ENCODE measurements at regions not wholly inside any gene's neighbourhood (a gene's known extent, or its start where the extent isn't known, plus 50 kb on each side); places are given as distances from the start of the nearest gene placed in this dataset.

- ATAC-seq (no peak), FAIRE-seq (no peak), DNase-seq (ENCODE audit: low spot score) (no peak)
- Histone ChIP-seq H3K27me3 (ENCODE audit: control insufficient read depth in 1 of 2, insufficient read depth in 2 of 2, low read length in 2 of 2) (no peaks in the 10 kb centered on the region), H3K27ac (ENCODE audit: extremely low read length, insufficient read depth, low read length) (no peak overlapping the region), H2AFZ (ENCODE audit: low read length) (no peak overlapping the region), H3K36me3 (replicated peaks in 1 of 2; ENCODE audit: control insufficient read depth in 1 of 2, insufficient read depth in 2 of 2, low read length in 2 of 2) (no peaks in the 10 kb centered on the region), H3K4me2 (ENCODE audit: low read depth, low read length) (no peak overlapping the region), H3K9me3 (ENCODE audit: low read length) (peaks cover 21% of the 10 kb centered on the region), H3K4me1 (ENCODE audit: insufficient read depth, low read length) (no peaks in the 10 kb centered on the region), H3K9ac (ENCODE audit: insufficient read depth, low read depth, low read length) (no peak overlapping the region), H3K79me2 (ENCODE audit: insufficient read depth, low read length) (no peaks in the 10 kb centered on the region), H3K4me3 (replicated peaks in 1 of 3; ENCODE audit: insufficient read depth in 1 of 3, low read depth in 2 of 3, low read length in 3 of 3) (no peak overlapping the region), H4K20me1 (ENCODE audit: insufficient read depth, low read length) (no peaks in the 10 kb centered on the region)
- in situ Hi-C loops (cut with HindIII; ENCODE audit: extremely low pct_ligation_motif_present, low pct_unique_long_range_greater_than_20kb) = no loop called here
- ChIA-PET CTCF (ENCODE audit: low intra/inter-chr PET ratio, low total read pairs) (no interaction called here), POLR2A (no interaction called here)
- TF ChIP-seq ZBTB42 (CRISPR knock-in tag; IDR thresholded peaks at IDR 0.05) (no peak), SPEN (CRISPR knock-in tag; IDR thresholded peaks at IDR 0.05; ENCODE audit: low read depth) (no peak), TCF7 (IDR thresholded peaks at IDR 0.05; ENCODE audit: low read depth) (no peak), ARNT2 (CRISPR knock-in tag; IDR thresholded peaks at IDR 0.05; ENCODE audit: low read depth) (no peak), RNF2 (conservative IDR thresholded peaks at IDR 0.05; ENCODE audit: low read depth) (no peak), JARID2 (CRISPR knock-in tag; IDR thresholded peaks at IDR 0.05; ENCODE audit: insufficient replicate concordance) (no peak), CENPX (CRISPR knock-in tag; IDR thresholded peaks at IDR 0.05) (no peak)
- TF ChIP-seq, protein P1, sequence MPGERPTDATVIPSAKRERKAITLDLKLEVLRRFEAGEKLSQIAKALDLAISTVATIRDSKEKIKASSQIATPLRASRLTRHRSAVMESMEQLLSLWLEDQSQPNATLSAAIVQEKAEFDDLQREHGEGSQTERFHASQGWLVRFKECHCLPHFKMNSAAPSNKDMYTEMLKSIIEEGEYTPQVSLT (CRISPR knock-in tag; IDR thresholded peaks at IDR 0.05; ENCODE audit: borderline replicate concordance, low read depth) = no peak
- TF ChIP-seq, protein P2, sequence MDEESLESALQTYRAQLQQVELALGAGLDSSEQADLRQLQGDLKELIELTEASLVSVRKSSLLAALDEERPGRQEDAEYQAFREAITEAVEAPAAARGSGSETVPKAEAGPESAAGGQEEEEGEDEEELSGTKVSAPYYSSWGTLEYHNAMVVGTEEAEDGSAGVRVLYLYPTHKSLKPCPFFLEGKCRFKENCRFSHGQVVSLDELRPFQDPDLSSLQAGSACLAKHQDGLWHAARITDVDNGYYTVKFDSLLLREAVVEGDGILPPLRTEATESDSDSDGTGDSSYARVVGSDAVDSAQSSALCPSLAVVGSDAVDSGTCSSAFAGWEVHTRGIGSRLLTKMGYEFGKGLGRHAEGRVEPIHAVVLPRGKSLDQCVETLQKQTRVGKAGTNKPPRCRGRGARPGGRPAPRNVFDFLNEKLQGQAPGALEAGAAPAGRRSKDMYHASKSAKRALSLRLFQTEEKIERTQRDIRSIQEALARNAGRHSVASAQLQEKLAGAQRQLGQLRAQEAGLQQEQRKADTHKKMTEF (CRISPR knock-in tag; IDR thresholded peaks at IDR 0.05) = no peak
- intact Hi-C loops (cut with micrococcal nuclease; ENCODE audit: unreplicated experiment) = no loop called here
- WGBS (ENCODE audit: low lambda C conversion rate) = 36% methylated on average over 8 of the region's 8 CpGs
- no TSS peak for BruUV-seq (replicated peaks)
Measured at GRCh38 chr10:20685462-20685861, 211.6 kb downstream of the NEBL start.

Data from HepG2 (cell line).